Stimulated activated naive CD4-positive, alpha-beta T cell treated with Interleukin-2 at 50 U/mL for 16 hours (primary cell): ENCODE measurements at regions not wholly inside any gene's neighbourhood (a gene's known extent, or its start where the extent isn't known, plus 50 kb on each side); places are given as distances from the start of the nearest gene placed in this dataset.

ENCODE experiments used
- DNase-seq: peaks from one replicate; lab custom pipeline; 2025; lab: John Stamatoyannopoulos, UW

- no peak for DNase-seq
Measured at GRCh38 chr15:79186616-79187015, 95.9 kb upstream of the ANKRD34C start.

GRCh38 chr15:79185199-79185598 lies 94.6 kb upstream of the RASGRF1 start:
- no peak for DNase-seq

GRCh38 chr15:79184465-79184892 lies 93.9 kb upstream of the RASGRF1 start:
- peak; percentile 55 for DNase-seq

- no peak for DNase-seq
Measured at GRCh38 chr15:79180318-79180717, 89.7 kb upstream of the RASGRF1 start.

GRCh38 chr15:79179597-79179996 lies 89.0 kb upstream of the RASGRF1 start:
- no peak for DNase-seq

GRCh38 chr15:79179108-79179561 lies 88.6 kb upstream of the RASGRF1 start:
- DNase-seq: no peak

GRCh38 chr15:79178594-79178993 lies 88.0 kb upstream of the RASGRF1 start:
- DNase-seq: no peak

- no peak for DNase-seq
Measured at GRCh38 chr15:79176151-79176550, 85.6 kb upstream of the RASGRF1 start.

- no peak for DNase-seq
Measured at GRCh38 chr15:79172801-79173460, 82.4 kb upstream of the RASGRF1 start.

GRCh38 chr15:79172032-79172481 lies 81.5 kb upstream of the RASGRF1 start:
- no peak for DNase-seq

GRCh38 chr15:79171320-79172031 lies 80.9 kb upstream of the RASGRF1 start:
- no peak for DNase-seq

- DNase-seq: no peak
Measured at GRCh38 chr15:79170256-79170664, 79.7 kb upstream of the RASGRF1 start.

GRCh38 chr15:79169526-79170133 lies 79.0 kb upstream of the RASGRF1 start:
- DNase-seq: no peak

GRCh38 chr15:79168922-79169456 lies 78.4 kb upstream of the RASGRF1 start:
- no peak for DNase-seq

- no peak for DNase-seq
Measured at GRCh38 chr15:79167776-79168175, 77.2 kb upstream of the RASGRF1 start.

GRCh38 chr15:79166311-79166955 lies 75.9 kb upstream of the RASGRF1 start:
- no peak for DNase-seq

GRCh38 chr15:79164465-79164864 lies 73.9 kb upstream of the RASGRF1 start:
- no peak for DNase-seq

GRCh38 chr15:79164043-79164442 lies 73.5 kb upstream of the RASGRF1 start:
- no peak for DNase-seq

- DNase-seq: no peak
Measured at GRCh38 chr15:79163395-79163794, 72.8 kb upstream of the RASGRF1 start.

GRCh38 chr15:79161837-79162508 lies 71.4 kb upstream of the RASGRF1 start:
- DNase-seq: no peak

GRCh38 chr15:79160211-79160610 lies 69.6 kb upstream of the RASGRF1 start:
- no peak for DNase-seq
